PC-9 (cell line): ENCODE measurements at regions not wholly inside any gene's neighbourhood (a gene's known extent, or its start where the extent isn't known, plus 50 kb on each side); places are given as distances from the start of the nearest gene placed in this dataset.
"Not testable (repeated sequence)": the region's sequence is repeated elsewhere in the genome, so short reads cannot be mapped to it uniquely, and the experiment has no call there.

Experiments
- BruUV-seq: library from RNA; stranded (reverse); fragments of 400-500 nt; replicated peaks from 2 replicates; lab custom pipeline; 2021; lab: Mats Ljungman, UMichigan
- CTCF ChIA-PET: fragments of 300-600 bp; sonication (Branson Sonifier 250); formaldehyde crosslinking; loops from one replicate; lab custom pipeline; 2022; ENCODE audit warnings: antibody characterized with exemption; lab: Charles Lee
- POLR2A ChIA-PET: fragments of 300-600 bp; sonication (Branson Sonifier 250); formaldehyde crosslinking; loops from one replicate; lab custom pipeline; 2022; ENCODE audit warnings: antibody characterized with exemption; ENCODE audit not compliant: unreplicated experiment; lab: Charles Lee
- DNase-seq, 2 experiments: peaks; one replicate each; pipeline versions ENCODE4 v3.0.0 to v3.0.0-alpha.2; 2015 to 2022; ENCODE audit warnings: mixed read lengths in 1 of 2
- H2AFZ ChIP-seq: fragments of 200-600 bp; sonication (generic); 2 replicates; pipeline ENCODE4 v1.8.1; 2017; ENCODE audit warnings: antibody characterized with exemption
- H3F3A ChIP-seq: fragments of 200-600 bp; sonication (generic); 2 replicates; pipeline ENCODE4 v1.8.1; 2017; ENCODE audit warnings: antibody characterized with exemption, mild to moderate bottlenecking, low read depth; ENCODE audit not compliant: insufficient read depth
- H3K27ac ChIP-seq: fragments of 200-600 bp; sonication (generic); 2 replicates; pipeline ENCODE4 v1.6.1; 2016; ENCODE audit warnings: mixed run types
- H3K27me3 ChIP-seq: fragments of 200-600 bp; sonication (generic); 2 replicates; pipeline ENCODE4 v1.6.1; 2016; ENCODE audit warnings: low read depth, mixed run types; ENCODE audit not compliant: insufficient read depth
- H3K36me3 ChIP-seq: fragments of 200-600 bp; sonication (generic); 2 replicates; pipeline ENCODE4 v1.6.1; 2016; ENCODE audit warnings: low read depth, mixed run types
- H3K4me1 ChIP-seq: fragments of 200-600 bp; sonication (generic); replicated peaks from 2 replicates; pipeline ENCODE4 v1.6.1; 2016; ENCODE audit warnings: mixed run types; ENCODE audit not compliant: insufficient read depth
- H3K4me2 ChIP-seq: fragments of 200-600 bp; sonication (generic); 2 replicates; pipeline ENCODE4 v1.6.1; 2017; ENCODE audit warnings: mixed run types
- H3K4me3 ChIP-seq: fragments of 200-600 bp; sonication (generic); 2 replicates; pipeline ENCODE4 v1.6.1; 2016; ENCODE audit warnings: mixed run types
- H3K79me2 ChIP-seq: fragments of 200-600 bp; sonication (generic); 2 replicates; pipeline ENCODE4 v1.6.1; 2017; ENCODE audit warnings: low read depth, mixed run types
- H3K9me2 ChIP-seq: fragments of 200-600 bp; sonication (generic); 2 replicates; pipeline ENCODE4 v1.8.1; 2017; ENCODE audit warnings: mild to moderate bottlenecking; ENCODE audit not compliant: insufficient read depth
- H3K9me3 ChIP-seq: fragments of 200-600 bp; sonication (generic); 2 replicates; pipeline ENCODE4 v1.8.1; 2016; ENCODE audit warnings: low read depth; ENCODE audit not compliant: insufficient read depth
- H4K20me1 ChIP-seq: fragments of 200-600 bp; sonication (generic); 2 replicates; pipeline ENCODE4 v1.8.1; 2017; ENCODE audit not compliant: insufficient read depth
- EZH2 ChIP-seq: fragments of 200-600 bp; sonication (generic); IDR thresholded peaks from 2 replicates; pipeline ENCODE4 v1.8.0; 2017; ENCODE audit warnings: antibody characterized with exemption, low read depth
- intact Hi-C: fragments of 100-400 bp; cut with micrococcal nuclease; formaldehyde crosslinking; loops from one replicate; pipeline ENCODE4 v1.10.0; 2022; ENCODE audit not compliant: unreplicated experiment
- TF ChIP-seq, protein P1 (sequence below): fragments of 200-600 bp; sonication (generic); conservative IDR thresholded peaks from 2 replicates; pipeline ENCODE4 v1.6.1; 2017; ENCODE audit warnings: mixed run types, antibody characterized with exemption, mild to moderate bottlenecking, moderate library complexity

DNA sequence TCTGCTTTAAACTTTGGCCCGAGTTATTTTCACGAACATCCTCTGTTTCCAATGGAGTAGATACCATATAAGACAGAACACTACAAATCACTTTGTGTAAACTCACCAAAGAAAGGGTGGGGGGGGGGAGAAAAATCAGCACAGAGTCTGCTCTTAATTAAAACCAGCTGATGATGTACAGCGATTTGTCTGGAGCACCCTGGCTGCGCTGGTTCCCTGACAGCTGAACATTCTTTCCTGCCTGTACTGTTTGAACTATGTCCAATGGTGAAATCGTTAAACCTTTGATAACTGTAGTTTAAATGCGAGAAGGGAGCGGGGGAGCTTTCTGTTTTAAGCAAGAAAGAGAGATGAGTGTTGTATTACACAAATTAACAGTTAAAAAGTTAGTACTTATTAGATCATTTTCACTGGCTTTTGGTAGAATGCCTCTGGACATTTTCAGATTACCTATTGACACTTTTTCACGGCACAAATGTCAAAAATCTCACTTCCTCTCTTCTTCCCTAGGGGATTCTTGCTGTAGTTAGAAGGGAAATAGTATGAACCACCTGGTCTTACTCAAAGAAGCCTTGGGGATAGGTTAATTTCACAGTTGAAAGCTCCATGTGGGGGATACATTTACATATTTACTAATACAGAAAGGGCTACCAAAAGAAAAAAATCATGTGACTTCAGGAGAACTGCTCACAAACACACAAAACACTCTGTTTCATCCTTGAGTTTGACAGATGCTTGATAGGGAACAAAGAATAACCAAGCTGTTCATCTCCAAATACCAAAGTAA is 140.2 kb upstream of the RUNX1 start:
- peaks cover 30% of the 10 kb centered on the region for H3K4me1 ChIP-seq
- no peak overlapping the region for H3K4me3 ChIP-seq
- H3K36me3 ChIP-seq, result no peaks in the 10 kb centered on the region
- ChIA-PET POLR2A (no interaction called here), CTCF (no interaction called here)
- intact Hi-C loops, result no loop called here
- no peaks in the 10 kb centered on the region for H3K79me2 ChIP-seq
- BruUV-seq, result no TSS peak
- H3F3A ChIP-seq, result peaks cover 22% of the 10 kb centered on the region
- no peak for DNase-seq
- H3K27me3 ChIP-seq, result no peaks in the 10 kb centered on the region
- no peaks in the 10 kb centered on the region for H3K9me3 ChIP-seq
- H4K20me1 ChIP-seq, result no peaks in the 10 kb centered on the region
- no peak overlapping the region; the same call in 1 of the 2 replicates for H2AFZ ChIP-seq
- H3K4me2 ChIP-seq, result peak overlapping the region; percentile 65
- peak overlapping the region; percentile 97 for H3K27ac ChIP-seq
- H3K9me2 ChIP-seq, result no peaks in the 10 kb centered on the region
- TF ChIP-seq EZH2, result no peak
- TF ChIP-seq, protein P1, sequence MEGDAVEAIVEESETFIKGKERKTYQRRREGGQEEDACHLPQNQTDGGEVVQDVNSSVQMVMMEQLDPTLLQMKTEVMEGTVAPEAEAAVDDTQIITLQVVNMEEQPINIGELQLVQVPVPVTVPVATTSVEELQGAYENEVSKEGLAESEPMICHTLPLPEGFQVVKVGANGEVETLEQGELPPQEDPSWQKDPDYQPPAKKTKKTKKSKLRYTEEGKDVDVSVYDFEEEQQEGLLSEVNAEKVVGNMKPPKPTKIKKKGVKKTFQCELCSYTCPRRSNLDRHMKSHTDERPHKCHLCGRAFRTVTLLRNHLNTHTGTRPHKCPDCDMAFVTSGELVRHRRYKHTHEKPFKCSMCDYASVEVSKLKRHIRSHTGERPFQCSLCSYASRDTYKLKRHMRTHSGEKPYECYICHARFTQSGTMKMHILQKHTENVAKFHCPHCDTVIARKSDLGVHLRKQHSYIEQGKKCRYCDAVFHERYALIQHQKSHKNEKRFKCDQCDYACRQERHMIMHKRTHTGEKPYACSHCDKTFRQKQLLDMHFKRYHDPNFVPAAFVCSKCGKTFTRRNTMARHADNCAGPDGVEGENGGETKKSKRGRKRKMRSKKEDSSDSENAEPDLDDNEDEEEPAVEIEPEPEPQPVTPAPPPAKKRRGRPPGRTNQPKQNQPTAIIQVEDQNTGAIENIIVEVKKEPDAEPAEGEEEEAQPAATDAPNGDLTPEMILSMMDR, result no peak

DNA sequence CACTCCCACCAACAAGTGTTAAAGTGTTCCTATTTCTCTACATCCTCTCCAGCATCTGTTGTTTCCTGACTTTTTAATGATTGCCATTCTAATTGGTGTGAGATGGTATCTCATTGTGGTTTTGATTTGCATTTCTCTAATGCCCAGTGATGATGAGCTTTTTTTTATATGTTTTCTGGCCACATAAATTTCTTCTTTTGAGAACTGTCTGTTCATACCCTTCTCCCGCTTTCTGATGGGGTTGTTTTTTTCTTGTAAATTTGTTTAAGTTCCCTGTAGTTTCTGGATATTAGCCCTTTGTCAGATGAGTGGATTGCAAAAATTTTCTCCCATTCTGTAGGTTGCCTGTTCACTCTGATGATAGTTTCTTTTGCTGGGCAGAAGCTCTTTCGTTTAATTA is 134.3 kb upstream of the RUNX1 start:
- BruUV-seq, DNase-seq, H4K20me1 ChIP-seq, H3K9me3 ChIP-seq, H3K79me2 ChIP-seq, H3K9me2 ChIP-seq, CTCF ChIA-PET, H3K27ac ChIP-seq, H2AFZ ChIP-seq, H3K36me3 ChIP-seq, H3K4me2 ChIP-seq, H3K4me3 ChIP-seq, H3K27me3 ChIP-seq, H3F3A ChIP-seq, POLR2A ChIA-PET: not testable (repeated sequence)
- intact Hi-C loops, result loop anchor here (5.0 kb wide), 1 partner anchor 36 kb away; no protein-coding TSS in a partner anchor
- H3K4me1 ChIP-seq, result peaks cover 13% of the 10 kb centered on the region

DNA sequence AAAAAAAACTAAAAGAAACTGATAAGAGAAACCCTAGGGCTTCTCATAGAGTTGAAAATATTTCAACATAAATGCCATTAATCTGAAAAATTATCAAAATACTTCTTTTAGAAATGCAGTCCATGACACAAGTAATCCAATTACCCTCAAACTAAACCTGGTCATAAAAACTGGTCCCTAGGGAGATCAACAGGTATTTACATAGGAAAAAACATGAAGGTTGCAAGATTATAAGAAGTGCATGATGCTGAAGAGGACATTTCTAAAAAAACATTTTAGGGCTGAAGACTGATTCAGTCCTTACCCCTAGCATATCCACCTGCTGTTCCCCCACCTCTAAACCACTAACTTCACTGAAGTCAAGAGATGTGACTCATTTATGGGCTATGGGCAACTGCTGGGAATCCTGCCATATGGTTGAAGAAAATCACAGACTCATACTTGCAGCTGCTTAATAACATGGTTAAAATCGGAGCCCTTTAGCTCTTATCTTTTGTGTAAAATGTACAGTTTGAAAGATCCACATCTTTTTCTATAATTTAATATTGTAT is 131.0 kb upstream of the RUNX1 start:
- Histone ChIP-seq H3K4me3 (no peak overlapping the region), H3F3A (no peaks in the 10 kb centered on the region), H3K4me1 (peaks cover 13% of the 10 kb centered on the region), H3K27ac (0 out of 2 replicates have a peak overlapping the region, but pooled peaks have one; percentile 23), H4K20me1 (no peaks in the 10 kb centered on the region), H3K36me3 (no peaks in the 10 kb centered on the region), H3K27me3 (no peaks in the 10 kb centered on the region), H3K9me3 (no peaks in the 10 kb centered on the region), H3K4me2 (no peak overlapping the region), H2AFZ (no peak overlapping the region), H3K9me2 (no peaks in the 10 kb centered on the region), H3K79me2 (no peaks in the 10 kb centered on the region)
- intact Hi-C loops, result loop anchor here (5.0 kb wide), 1 partner anchor 33 kb away; no protein-coding TSS in a partner anchor
- ChIA-PET POLR2A (no interaction called here), CTCF (no interaction called here)
- no TSS peak for BruUV-seq
- no peak for TF ChIP-seq EZH2
- peak in 1 of 2 experiments; percentile 63 for DNase-seq

DNA sequence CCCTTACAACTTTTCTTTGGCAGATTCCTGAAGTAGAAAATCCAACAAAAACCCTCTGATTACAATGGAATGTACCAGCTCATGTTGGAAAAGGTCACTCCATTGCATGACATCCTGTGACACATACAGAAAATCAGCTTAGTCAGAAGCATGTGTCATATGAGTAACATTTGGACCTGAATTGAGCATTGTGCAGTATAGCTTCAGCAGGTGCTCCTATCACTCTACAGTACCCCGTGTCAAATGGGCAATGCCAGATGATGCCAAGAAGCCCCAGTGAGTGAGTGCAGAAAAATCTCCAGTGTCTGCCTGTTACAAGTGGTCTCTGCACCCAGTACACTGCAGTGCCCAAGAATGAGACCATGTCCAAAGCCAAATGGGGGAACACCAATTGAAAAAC is 129.7 kb upstream of the RUNX1 start:
- H3F3A ChIP-seq, result no peaks in the 10 kb centered on the region
- no TSS peak for BruUV-seq
- H3K9me3 ChIP-seq, result no peaks in the 10 kb centered on the region
- H3K4me3 ChIP-seq, result no peak overlapping the region
- H3K4me1 ChIP-seq, result peaks cover 13% of the 10 kb centered on the region
- no peaks in the 10 kb centered on the region for H4K20me1 ChIP-seq
- TF ChIP-seq, protein P1, result no peak
- TF ChIP-seq EZH2, result no peak
- H3K79me2 ChIP-seq, result no peaks in the 10 kb centered on the region
- CTCF ChIA-PET, result no interaction called here
- DNase-seq, result no peak
- H3K27me3 ChIP-seq, result no peaks in the 10 kb centered on the region
- no peak overlapping the region for H2AFZ ChIP-seq
- H3K9me2 ChIP-seq, result no peaks in the 10 kb centered on the region
- H3K27ac ChIP-seq, result no peak overlapping the region
- H3K36me3 ChIP-seq, result no peaks in the 10 kb centered on the region
- H3K4me2 ChIP-seq, result no peak overlapping the region
- POLR2A ChIA-PET, result no interaction called here
- intact Hi-C loops, result no loop called here
